ENCODE measurements at regions not wholly inside any gene's neighbourhood (a gene's known extent, or its start where the extent isn't known, plus 50 kb on each side); places are given as distances from the start of the nearest gene placed in this dataset.

DNA sequence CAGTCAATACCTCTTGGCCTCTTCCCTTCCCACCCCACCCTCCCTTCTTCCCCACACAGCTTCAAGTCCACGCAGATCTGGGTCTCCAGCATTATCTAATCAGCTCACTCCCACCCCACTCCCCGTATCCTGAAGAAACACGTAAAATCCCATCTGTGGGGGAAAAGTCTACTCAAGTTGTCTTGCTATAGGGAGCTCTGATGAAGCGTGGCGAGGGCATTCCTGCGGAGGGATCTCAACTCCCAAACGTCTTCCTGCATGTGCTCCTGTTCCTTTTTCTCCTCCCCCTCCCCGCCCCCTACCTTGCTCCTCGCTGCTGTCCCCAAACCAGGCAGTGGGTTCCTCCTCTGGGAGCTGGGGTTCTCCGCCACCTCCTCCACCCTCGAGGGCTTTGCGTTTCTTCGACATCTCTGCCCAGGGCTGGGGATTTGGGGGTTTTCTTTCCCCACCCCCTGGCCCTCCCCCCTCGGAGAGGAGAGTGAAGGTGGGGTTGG is 181.8 kb downstream of the TBXT start:
- DNase-seq, result no peak

DNA sequence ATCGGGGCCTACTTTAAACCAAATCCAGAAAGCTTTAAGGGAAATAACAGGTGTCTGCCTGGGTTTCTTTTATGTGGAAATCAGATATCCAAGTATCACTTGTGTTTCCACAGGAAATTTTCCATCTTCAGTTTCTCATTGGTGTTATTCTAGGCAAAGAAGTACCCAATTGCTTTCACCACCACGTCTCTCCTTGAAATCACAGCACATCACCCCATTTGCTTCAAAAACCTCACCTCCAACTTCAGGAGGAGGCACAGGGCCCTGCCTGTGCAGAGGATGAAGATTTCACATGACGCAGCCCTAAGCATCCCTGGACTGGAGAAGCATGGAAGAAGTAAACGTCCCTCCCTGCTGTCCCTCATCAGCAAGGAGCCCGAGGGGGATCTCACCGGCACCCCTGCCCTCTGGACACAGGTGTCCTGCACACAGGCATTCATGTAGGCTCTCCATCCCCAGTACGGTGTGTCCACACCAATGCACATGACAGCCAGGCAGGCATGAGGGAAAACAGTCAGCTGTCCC is 182.3 kb downstream of the TBXT start:
- no peak for DNase-seq

DNA sequence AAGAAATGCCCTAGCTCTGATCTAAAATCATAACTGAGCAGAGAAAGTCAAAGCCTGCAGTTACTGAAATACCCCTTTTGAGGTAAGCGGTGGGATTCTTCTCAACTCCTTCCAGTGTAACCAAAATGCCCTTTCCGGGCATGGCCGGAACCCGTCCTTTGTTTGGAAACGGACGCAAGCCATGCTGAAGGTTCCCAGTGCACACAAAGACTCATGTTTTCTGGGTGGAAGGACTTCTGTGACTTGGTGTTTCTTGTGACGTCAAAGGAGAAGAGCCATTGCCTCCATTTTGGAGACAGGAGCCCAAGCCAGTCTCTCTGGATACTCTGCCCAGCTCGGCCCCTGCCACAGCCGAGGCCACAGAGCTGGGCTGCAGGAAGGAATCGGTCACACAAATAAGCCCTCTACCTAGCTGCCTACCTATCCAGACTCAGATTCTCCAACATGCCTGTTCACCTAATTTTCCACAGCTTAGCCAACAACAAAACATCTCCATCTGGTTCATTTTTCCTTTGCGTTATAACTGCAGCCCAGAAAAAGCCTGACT is 182.8 kb downstream of the TBXT start:
- no peak for DNase-seq

DNA sequence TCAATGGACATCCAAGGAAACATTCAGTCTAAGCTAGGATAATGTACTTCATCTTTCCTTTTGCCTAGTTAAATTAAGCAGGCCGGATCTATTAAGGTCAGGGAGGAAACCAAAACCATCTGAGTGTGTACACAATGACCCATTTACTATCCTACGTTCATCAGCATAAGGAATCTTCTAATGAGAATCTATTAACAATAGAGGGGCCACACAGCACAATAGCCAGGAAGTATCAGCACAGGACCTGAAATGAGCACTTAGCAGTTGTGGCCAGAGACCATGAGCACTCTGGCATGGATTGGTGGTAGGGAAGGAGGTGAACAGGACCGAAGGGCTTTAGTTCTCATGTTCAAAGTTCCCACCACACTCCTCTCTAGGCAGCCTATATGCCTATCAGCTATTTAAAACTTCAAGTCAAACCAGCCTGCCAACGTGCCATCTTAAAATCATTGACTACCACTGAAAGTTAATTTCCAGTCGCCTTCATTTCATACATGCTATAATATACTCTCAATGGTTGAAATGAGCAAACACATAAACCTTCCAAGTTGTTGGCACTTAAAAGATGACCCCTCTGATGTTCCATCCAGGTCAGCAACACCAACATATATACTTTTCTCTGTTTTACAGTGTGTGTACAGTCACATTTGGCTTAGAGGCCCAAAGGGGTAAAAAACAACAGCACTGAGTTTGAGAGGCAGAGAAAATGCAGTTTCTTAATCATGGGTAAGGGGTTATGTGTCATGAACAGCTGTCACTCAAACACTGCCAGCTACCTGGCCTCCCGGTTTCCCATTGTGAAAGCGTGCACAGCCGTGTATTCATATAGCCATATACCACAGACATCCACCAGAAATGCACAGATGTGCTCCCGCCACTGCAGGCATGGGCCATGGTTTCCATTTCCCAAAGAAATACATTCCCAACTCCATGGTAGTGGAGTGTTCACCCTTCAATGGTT is 184.3 kb downstream of the TBXT start:
- no peak for DNase-seq

DNA sequence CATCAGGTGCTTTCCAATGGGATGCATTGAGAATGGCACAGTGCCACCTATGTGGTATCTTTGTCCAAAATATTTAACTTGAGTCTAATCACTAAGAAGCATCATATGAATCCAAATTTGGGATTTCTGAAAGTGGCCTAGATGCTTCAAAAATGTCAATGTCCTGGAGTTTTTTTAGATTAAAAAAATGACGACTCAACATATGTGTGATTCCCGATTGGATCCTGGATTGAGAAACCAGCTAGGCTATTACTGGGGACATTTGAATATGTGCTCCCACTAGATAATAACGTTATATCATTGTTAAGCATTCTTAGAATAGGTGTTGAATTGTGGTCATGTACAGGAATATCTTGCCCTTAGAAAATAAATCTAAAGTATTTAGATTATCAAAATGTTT is 189.2 kb downstream of the TBXT start:
- DNase-seq, result no peak

DNA sequence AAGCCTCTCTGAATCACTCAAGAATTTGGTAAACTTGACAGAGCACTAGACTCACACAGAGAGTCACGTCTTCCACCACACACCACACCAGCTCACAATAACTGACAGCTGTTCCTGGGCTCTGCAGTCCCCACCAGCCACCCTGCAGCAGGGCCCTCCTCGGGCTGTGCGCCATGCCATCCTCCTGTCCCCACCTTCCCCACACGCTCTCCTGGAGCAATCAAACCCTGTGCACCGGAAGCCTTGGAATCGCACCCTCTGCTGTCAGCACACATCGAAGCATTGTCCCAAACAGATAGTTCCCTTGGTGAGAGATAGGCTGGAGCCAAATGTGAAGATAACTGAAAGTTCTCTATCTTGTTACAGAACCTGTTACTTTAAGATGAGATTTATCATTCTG is 191.0 kb downstream of the TBXT start:
- DNase-seq, result no peak

DNA sequence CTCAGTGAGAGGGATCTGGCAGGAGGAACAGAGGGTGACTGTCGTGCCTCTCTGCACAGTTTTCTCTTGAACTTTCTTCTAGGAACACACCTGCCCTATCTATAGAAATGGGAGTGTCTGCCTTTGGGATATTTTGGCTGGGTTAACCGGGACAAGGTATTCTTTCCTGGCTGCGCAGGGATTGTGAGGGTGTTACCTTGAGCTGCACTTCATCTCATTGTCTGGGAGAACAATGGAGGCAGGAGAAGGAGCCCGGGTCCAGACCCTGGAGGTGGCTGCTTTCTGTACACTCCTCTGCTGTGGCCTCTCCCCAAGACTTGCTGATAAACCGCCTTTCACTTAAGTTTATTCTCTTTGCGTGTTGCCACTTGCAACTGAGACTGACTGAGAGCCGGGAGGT is 192.8 kb downstream of the TBXT start:
- DNase-seq, result no peak

DNA sequence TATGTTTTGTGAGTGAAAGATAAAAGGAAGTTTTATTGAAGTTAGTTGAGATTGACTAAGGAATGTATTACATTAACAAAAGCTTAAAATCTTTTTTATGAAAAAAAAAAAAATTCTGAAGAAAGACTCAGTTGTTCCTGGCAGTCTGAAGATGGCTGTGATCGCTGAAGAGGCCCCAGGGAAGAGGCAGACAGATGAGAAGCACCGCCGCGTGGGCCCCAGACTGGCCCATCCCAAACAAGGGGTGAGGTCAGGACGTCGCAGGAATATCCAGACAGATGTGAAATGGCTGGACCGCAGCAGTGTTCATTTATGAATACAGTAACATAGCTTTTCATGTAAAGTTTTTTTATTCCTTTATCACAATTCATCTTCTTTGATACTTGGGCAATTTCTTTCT is 194.2 kb downstream of the TBXT start:
- no peak for DNase-seq

DNA sequence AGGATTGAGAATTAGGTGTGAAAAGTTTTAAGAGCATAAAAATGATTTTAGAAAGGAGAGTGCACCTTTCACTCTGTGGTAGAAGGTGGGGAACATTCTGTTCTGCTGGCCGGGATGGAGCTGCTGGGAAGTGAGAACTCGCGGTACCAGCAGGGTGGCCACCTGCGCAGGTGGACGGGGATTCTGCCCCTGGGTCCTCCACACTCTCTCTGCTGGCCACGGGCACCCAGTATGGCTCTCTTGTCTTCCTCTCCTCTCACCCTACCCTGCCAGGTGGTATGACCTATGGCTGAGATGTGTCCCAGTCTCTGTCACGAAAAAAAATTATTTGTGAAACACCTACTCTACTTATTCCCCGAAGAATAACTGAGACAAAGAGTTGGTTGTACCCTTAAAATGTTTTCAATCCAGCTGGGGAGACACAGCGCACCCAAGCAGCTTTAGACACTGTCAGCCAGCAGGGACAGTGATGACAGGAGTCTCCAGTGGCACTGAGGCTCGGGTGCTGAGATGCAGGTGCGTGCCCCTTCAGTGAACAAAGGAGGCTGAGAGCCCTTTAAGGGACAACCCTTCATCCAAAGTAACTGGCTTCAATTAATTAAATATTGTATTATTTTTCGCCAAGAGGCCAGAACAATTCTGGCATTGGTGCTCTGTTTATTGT is 195.4 kb downstream of the TBXT start:
- no peak for DNase-seq

DNA sequence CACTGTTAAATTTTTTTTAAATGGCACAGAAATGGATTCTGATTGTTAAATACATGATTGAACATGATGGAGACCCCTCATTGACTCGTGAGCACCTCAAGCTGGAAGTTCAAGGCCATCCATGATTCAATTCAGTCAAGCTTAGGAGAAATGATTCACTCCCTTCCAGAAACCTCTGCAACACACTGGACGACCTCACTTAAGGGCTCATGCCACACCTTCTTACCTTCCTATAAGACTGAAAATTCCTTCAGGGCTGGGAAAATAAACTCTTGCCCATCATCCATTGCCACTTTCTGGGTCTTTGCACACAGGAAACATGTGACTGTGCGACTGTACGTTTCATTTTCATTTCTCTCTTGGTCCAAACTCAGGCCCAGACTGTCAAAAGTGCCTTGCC is 196.4 kb downstream of the TBXT start:
- DNase-seq, result no peak

DNA sequence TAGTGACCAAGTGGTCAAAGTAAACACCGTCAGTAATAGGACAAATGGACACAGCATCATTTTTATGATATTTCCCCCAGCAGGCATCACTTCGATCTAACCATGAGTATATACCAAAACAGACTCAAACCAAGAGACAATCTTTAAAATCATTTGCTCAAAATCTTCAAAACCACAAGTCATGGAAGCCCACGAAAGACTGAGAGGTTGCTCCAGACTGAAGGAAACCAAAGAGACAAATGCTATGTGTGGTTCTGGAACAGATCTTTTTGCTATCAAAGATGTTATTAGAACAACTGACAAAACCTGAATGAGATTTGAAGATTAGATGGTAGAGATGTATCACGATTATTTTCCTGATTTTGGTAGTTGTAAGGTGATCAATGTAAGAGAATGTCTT is 197.7 kb downstream of the TBXT start:
- no peak for DNase-seq

DNA sequence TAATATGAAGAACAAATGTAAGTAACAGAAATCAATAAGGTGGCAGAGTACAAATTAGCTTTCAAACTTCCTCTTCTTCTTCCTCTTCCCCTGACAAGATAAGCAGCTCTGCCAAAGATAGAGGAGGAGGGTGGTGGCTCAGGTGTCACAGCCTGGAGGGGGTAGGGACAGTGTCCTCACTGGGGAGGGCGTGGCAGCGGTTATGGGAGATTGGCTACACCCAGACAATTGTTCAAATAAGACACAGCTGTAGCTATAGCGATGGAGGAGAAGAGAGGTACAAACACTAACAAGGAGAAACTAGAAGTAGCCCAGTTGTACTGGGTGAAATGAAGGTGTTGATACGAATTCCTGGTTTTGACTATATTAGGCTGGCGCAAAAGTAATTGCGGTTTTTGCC is 198.5 kb downstream of the TBXT start:
- DNase-seq, result no peak

DNA sequence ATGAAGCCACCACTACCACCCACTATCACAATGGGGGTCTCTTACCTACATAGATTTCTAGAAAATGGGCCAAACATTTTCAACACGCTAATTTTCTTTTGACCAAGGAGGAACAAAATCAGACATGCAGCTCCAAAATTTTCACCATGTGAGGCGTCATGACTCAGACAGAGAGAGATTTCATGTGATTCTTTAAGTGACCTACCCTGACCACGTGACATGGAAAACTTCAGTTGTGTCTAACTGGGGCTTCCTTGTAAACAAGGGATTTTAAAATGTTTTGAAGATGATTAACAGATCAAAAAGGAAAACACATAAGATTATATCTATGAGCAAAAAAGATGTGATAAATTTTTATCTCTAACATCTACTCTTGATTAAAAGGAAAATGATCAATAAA is 199.2 kb downstream of the TBXT start:
- DNase-seq, result no peak

DNA sequence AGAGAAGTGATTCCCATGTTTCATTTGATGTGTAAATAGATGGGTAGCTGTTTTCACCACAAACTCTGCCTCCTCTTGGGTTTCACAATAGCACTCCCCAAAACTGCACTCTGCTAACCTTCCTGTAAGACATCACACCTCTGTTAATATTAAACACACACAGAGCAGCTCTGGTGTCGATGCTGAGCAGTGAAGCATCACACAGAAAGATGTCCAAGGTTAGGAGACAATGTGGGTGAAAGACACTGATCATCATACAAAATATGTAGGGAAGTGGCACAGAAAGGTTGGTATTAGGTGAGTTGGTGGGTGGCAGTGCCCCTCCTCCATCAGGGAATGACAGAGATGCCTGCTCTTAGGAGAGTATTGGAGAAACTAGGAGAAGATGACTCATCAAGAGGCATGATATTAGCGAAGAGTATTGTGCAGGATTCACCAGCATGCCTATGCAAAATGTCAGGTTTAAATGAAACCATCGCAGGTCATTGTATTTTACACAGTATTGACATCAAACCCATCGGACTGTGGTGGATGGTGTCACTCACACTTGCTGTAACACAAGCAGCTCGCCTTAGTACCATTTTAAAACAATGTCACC is 199.7 kb downstream of the TBXT start:
- DNase-seq, result no peak

DNA sequence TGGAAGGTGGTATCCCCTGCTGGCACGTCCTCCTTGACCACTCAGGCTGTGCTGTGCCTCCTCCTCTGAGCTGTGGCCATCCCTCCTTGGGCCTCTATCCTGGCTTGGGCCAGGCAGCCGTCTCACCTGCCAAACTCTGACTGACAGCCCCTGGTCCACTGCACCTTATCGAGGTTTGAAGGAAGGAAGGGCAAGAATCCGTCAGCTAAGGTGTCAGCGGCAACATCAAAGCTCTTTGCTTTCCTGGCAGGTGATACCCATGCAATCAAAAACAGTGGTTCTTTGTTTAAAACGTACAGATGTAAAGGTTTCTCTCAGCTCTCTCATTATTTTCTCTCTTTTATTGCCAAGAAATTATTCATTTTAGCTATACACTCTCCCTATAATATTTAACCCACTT is 203.9 kb downstream of the TBXT start:
- DNase-seq, result no peak

DNA sequence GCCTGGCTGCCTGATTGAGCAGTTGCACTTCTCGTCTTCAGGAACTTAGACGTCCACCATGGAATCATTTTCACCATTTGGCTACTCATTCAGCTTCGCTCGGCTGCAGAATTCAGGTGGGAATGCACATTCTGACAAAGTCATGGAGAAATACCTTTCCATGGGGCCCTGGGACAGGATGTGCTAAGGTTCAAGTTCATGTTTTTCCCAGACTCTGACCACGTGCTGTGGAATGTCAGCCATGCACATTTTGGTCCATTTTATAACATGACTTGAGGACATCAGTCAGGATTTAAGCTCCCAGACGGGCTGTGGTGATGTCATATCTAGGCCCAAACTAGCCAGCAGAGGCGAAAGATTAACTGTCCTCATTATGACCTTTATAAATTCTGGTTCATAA is 205.3 kb downstream of the TBXT start:
- DNase-seq, result no peak

DNA sequence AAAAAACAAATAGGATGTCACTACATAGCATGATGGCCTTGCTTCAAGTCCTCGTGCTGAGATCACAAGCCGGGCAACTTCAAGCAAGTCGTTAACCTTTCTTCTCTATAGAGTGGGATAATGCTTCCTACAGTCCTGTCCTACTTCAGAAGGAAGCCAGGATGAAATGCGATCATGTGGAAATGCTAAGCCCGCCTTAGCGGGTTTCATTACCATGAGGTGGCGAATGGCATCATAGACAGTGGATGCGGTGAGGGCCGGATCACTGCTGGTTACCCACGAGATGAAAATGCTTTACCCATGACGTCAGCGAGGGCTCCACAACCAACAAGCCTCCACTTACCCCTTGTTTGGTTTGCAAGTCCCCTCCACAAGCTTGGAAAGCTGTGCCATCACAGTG is 206.4 kb downstream of the TBXT start:
- DNase-seq, result no peak

DNA sequence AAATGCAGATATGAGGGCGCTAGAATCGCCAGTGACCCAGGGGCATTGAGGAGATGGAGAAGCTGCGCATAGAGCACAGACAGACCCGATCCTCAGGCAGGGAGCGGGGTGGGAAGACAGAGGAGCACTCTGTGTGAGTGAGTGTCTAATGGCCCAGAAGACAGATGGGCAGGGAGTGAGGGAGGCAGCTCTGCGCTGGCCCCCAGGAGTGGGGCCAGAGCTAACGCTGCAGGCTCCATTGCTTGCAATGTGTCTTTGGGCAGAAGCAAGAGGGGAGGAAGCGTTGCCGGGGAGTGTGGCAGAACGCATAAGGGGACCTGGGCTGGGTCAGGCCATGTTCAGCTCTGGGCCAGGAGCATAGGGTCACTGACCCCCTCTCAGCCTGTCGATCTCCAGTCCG is 207.0 kb downstream of the TBXT start:
- DNase-seq, result no peak

DNA sequence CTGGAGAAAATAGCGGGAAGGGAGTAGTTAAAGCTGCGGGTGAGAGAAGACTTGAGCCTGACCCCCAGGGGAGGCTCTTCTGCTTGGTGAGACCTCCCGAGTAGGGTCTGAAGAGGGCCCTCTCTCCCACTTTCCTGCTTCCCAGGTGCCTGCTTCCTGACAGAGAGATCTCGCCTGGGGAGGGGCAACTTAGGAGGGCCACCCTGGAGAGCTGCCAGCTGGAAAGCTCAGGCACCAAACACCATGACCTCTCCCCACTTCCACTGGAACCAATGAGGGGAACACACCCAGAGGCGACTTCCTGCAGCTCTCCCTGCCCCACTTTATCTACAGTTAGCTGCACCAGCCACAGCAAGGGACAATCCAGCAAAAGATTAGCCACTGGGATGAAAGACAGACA is 208.0 kb downstream of the TBXT start:
- DNase-seq, result no peak

DNA sequence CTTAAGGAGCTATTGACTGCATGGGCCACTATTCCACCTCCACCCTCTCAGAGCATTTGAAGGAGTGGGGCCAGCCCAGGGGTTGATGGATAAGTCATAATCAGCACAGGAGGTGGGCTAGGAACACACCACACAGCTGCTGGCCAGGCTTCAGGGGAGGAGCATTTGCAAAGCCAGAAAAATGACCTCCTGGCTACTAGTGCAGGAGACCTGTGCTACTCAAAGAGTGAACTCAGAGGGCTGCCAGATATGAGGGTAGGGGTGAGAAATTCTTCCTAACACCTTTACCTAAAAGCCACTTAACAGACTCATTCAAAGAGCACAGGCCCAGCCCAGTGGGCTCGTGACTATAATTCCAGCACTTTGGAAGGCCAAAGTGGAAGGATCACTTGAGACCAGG is 210.8 kb downstream of the TBXT start:
- no peak for DNase-seq

DNA sequence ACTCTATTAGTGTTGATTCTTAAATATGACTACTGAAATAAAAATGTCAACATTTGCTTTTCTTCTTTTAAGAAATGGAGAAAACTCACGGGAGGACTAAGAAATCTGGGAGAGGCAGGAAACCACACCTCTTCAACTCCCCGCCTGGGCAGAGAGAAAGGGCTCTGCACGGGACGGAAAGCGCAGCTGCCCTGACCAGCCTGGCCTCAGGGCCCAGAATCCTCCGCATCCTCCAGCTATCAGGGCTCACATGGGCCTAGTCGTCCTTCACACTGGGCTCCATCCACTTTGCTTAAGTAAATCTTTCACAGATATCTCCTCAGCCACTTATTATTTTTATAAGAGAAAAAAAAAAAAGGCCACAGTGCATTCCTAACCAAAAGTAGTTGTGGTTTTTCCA is 215.1 kb downstream of the TBXT start:
- no peak for DNase-seq

DNA sequence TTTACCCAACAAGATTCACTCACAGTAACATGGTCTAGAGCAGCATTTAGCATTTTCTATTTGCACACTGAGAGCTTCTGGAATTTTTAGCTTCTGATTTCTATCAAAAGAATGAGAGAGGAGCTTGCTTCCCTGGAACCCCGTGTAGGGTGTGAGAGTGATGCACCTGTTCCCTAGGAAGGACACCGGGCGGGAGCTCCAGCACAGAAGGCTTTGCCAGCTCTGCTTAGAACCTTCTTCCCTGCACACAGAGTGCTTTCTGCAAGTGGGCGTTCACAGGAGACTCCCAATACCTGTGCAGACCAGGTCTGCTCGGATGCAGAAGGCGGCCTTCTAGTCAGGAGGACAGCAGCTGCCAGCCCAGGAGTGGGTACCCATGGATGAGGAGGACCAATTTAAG is 217.3 kb downstream of the TBXT start:
- DNase-seq, result no peak

DNA sequence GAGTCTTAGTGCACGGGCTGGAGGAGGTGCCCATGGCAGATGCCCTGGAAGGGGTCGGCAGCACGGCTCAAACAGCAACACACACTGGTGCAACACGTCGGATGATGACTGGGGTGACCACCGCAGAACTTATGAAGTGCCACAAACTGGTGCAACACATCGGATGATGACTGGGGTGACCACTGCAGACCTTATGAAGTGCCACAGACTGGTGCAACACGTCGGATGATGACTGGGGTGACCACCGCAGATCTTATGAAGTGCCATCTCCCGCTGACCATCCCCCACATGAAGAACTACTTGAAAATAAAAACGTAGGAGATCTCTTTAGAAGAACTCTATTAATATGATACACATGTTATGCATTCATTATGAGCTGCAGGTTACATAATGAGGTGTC is 218.3 kb downstream of the TBXT start:
- no peak for DNase-seq

All from dermis blood vessel endothelial cell (primary cell).